HG02623 (cell line): ENCODE measurements at regions not wholly inside any gene's neighbourhood (a gene's known extent, or its start where the extent isn't known, plus 50 kb on each side); places are given as distances from the start of the nearest gene placed in this dataset.
"Not testable (repeated sequence)": the region's sequence is repeated elsewhere in the genome, so short reads cannot be mapped to it uniquely, and the experiment has no call there.

Source experiments
- ATAC-seq: cut with Tn5 transposase; IDR thresholded peaks from one replicate; pipeline ENCODE4 v1.9.1; 2021; ENCODE audit warnings: moderate library complexity; ENCODE audit not compliant: unreplicated experiment

DNA sequence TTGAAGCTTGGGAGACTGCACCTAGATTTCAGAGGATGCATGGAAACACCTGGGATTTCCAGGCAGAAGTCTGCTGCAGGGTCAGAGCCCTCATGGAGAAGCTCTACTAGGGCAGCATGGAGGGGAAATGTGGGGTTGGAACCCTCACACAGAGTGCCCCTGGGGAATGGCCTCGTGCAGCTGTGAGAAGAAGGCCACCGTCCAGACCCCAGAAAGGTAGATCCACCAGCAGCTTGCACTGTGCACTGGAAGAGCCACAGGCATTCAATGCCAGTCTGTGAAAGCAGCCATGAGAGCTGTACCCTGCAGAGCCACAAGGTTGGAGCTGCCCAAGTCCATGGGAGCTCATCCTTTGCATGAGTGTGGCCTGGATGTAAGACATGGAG is 285.3 kb upstream of the FAM174A start:
- no peak for ATAC-seq

DNA sequence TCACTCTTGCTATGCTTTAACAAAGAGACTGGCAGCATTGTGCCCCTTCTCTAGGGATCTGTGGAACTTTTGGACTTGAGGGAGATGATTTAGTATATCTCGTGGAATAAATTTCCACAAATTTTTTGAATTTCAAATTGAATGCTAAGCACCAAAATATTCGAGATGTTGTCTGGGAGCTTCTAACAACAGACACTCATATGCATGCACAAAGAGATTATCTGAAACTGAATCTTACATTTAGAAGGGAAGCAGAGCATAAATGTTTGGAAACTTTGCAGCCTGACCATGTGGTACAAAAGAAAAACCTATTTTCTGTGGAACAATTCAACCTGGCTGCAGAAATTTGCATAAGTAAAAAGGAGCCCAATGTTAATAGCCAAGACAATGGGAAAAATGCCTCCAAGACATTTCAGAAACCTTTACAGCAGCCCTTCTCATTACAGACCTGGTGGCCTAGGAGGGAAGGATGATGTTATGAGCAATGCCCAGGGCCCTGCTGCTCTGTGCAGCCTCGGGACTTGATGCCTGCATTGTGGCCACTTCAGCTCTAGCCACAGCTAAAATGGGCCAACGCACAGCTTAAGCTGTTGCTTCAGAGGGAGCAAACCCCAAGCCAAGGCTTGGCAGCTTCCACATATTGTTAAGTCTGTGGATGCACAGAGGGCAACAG is 285.8 kb upstream of the FAM174A start:
- no peak for ATAC-seq

DNA sequence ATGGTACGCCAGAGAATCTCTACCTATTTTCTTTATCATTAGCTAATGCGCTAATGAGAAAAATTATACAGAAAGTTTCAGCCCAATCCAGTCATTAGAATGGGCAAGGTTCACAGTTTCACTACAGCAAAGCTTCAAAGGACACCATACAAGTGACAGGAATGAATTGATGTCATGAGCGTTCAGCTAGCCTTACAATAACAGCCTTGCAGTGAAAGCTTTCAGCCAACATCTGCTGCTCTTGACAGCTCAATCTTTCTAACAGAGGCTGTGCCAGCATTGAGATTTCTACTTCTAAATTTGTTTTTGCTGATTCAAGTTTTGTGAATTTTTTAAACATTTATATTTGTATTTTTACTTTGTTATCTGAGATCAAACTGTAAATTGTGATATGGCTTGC is 302.4 kb upstream of the FAM174A start:
- ATAC-seq, result no peak

DNA sequence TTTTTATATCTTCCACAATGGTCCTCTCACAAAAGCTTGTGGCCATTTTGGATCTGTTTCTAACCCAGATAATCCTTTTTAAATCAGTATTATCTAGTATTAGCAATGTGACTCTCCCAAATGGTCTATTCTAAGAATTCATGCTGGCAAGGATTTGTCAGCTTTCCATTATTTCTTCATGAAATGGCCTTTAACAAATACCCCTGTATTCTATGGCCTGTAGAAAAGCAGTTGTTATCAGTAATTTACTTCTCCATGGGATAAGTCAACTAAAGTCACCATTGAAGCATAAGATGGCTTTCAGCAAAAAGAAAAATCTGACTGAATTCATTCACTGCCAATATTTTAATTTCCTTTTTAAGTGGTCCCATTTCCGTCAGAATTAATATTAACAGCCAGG is 346.4 kb upstream of the FAM174A start:
- ATAC-seq, result no peak

DNA sequence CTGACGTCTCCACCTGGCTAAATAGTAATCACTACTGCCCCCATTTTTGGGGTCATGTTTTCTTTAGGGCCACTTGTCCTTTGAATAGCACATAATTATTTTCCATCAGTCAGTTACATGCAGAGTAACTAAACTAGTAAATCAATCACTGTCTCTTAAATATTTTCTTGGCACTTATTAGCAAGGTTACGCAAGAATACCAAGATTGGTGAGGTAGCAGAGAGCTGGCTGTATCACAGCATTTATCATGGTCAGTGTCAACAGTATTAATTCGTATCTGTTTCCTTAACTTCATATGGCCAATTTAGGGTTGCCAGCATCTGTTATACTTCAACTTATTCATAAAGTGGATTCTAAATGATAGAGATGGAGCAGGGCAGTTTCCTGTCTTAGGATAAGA is 346.8 kb upstream of the FAM174A start:
- no peak for ATAC-seq

DNA sequence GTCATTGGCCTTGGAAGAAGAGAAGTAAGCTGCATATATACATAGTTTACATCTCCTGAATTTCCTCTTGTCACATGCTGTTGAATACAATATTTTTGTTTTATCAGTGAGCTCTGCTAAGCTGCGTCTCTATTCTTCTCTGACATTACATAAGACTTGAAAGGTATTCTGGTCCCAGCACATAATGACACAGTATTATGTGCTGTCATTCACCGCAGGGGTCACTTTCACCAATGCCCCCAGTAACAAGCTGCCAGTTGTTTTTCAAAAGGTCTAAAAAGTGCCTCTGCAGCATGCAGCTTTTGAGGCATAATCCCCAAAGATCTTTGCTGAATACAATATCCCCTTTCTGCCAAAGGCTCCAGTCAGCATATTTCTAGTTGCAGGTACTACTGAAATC is 349.0 kb upstream of the FAM174A start:
- ATAC-seq, result no peak

DNA sequence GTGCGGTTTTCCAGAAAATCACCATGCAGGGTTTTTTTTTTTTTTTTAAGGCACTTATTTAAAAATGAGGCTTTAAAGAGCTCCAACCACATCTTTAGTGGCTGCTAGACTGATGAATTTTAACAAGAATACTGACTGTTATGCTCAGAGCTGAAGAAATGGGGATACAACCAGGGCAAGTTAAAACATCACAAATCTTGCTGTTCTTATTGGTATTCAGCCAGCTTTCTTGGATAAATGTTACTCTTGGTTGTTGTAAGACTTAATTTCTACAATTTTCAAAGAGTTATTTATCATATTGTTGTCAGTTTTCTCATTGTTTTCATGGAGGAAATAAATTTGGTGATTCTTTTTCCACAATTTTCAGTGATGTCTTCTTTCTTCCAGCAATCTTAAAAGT is 352.8 kb upstream of the FAM174A start:
- ATAC-seq, result no peak

DNA sequence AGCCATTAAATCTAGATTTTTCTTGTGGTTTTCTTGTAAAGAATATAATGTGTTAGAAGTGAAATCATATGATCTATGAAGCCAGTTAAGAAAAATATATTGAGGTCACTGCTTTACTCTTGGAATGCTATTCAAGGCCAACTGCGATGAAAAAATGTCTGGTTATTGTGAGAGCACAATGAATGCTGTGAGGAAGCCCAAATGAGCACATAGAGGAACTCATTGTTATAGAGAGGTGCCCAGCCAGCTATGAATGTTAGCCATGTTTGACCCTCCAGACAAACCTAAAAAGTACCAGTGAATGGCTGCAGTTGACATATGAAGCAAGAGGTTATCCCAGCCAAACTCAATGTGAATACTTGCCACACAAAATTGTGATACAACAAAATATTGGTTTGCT is 359.8 kb upstream of the FAM174A start:
- no peak for ATAC-seq

DNA sequence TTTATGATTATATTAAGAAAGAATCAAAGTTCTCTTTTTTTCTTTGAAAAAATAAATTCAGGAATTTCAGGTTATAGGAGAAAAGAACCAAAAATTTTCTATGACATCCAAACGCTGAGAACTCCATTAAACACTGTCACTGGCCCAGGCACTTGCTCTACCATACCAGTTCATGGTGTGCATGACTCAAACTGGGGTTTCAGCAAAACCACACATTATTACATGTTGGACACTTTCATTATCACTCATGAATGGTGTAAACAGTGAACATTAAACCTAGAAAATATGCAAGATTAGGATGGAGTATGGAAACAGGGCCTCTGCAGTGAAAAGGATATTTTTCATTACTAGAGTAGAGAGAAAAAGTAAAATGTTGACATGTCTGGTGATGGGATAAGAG is 369.9 kb upstream of the FAM174A start:
- peak; percentile 100 for ATAC-seq

DNA sequence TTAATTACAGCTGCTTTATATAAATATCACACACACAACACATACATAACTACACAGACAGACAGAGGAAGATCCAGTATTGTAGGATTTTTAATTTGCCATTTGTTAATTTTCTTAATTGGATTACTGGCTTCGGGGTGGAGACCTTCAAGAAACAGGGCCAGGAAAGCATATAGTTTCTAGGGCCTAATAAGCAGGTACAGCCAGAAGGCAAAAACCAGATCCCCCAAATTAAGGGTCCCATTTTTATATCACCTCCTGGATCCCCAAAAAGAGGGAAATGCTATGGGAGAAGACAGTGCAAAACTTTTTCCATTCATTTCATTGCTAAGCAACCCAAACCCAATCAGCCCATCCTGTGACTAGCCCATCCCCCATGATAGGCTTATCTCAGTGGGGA is 373.3 kb upstream of the FAM174A start:
- no peak for ATAC-seq

DNA sequence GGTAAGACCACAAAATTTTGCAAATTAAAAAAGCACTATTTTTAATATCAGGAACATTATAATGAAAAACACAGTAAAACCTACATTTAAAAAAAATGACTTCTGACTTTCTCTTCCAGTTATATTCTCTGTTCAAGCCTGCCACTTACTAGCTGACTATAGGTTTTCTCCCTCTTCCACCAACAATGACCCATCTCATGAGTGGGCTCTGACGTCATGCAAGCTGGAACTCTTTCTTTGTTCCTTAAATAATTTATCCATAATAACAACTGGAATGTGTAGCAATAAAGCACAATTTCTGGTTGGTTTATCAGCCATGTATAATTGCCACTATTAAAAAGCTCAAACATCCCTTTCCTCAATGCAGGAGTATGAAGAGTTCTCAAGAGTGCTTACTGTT is 378.1 kb upstream of the FAM174A start:
- no peak for ATAC-seq

DNA sequence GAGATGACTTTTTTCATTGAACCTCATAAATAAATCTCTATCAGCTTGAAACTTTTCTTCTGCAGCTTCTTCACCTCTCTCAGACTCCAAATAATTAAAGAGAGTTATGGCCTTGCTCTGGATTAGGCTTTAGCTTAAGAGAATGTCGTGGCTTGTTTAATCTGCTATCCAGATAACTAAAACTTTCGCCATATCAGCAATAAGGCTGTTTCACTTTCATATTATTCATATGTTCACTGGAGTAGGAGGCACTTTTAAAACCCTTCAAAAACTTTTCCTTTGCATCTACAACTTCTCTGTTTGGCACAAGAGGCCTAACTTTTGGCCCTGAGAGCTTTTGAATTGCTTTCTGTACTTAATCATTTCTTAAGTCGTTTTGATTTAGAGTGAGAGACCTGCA is 386.9 kb upstream of the FAM174A start:
- ATAC-seq, result no peak

DNA sequence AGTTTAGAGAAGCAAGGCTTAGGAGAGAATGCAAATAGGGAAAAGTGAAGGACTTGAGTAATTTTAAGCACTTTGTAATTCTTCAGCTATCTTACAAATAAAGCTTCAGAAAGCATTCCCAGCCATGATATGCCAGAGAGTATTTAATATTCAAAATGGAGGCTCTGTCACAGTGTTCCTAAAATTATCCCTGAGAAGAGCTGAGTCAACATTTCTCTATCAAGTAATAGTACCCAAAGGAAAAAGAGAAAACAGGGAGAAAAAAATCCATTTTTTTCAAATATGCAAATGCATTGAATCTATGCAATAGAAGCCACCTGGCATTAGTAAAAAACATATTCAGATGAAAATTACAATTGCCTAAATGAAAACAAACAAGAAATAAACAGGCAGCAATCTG is 392.6 kb upstream of the FAM174A start:
- no peak for ATAC-seq

DNA sequence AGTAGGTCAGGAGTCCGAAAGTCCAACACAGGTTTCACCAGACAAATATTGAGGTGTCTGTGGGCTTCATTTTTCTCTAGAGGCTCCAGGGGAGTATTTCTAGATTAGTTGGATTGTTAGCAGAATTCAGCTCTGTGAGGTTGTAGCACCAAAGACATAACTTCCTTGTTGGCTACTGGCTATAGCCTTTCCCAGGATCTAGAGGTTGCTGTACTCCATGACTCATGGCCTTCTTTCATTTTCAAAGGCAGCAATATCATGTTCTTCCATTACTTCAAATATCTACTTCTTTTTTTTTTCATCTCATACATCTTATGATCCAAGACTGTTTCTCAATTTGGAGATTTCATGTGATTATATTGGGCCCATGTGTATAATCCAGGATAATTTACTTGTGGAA is 404.0 kb upstream of the FAM174A start:
- ATAC-seq, result no peak

DNA sequence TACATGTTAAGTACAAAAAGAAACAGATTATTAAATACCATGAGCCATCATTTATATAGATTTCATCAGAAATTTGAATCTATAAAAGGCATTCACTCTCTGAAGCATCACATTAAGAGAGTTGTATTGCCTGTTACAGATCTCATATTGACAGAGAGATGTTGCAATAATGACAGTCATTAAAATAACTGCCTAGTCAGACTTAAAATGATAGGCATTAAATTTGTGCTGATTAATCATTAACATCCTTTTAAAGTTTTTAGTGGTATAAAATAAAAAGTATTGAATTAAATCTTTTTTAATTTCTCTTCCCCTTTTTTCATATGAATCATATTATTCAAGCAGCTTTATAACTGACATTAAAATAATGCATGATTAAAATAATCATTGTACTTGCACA is 404.9 kb upstream of the FAM174A start:
- ATAC-seq, result no peak

DNA sequence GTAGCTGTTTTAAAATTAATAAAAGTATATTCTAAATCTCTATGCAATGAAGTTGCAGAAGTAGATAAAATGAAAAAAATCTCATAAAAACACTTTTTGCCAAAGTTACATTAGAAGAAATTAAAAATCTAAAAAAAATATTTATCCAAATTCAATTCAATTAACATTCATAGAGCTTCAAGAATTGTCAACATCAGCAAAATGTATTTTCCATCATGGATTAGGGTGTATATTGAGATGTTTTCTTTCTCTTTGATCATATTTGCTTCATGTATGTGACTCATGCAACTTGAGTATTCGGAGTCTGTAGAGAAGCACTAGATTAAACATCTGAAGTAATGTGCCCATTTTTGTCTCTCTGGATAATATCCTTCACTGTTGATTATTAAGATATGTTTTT is 415.3 kb upstream of the FAM174A start:
- ATAC-seq, result no peak

DNA sequence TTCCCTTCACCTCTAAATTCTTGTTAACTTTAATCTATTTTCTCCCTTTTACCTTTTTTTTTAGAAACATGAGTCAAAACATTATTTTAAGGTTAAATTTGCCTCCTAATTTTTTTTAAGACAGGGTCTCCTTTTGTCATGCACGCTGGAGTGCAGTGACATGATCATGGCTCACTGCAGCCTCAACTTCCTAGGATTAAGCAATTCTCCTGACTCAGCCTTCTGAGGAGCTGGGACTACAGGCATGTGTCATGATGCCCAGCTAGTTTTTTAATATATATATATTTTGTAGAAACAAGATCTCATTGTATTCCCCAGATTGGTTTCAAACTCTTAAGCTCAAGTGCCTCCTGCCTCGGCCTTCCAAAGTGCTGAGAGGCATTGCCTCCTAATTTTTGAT is 424.7 kb upstream of the FAM174A start:
- no peak for ATAC-seq

DNA sequence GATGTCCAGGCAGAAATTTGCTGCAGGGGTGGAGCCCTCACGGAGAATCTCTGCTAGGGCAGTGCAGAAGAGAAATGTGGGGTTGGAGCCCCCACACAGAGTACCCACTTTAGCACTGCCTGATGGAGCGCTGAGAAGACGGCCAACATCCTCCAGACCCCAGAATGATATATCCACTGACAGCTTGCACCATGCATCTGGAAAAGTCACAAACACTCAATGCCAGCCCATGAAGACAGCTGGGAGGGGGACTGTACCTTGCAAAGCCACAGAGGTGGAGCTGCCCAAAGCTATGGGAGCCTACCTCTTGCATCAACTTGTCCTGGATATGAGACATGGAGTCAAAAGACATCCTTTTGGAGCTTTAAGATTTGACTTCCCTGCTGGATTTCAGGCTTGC is 426.3 kb upstream of the FAM174A start:
- no peak for ATAC-seq

DNA sequence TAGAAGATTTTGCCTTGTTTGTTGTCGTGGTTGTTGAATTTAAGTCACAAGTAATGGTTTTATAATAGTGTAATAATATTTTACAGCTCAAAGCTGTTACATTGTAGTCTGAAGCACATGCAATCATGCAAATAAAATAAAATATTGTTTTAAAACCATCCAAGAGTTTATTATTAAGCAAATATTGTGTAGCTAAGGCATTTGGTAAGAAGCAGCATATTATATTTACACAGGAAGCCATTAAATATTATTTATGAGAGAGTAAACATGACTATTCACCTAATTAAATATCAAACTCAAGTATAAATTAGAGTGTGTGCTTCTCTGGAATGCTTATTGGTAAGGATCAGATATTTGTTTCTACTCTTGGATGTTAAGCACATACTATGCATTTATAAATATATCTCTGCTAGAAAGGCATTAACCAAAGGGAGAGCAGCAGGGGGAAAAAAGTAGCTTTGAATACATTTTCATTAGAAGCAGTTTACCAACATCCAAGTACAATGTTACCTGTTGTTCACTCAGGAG is 431.5 kb upstream of the FAM174A start:
- ATAC-seq, result not testable (repeated sequence)

DNA sequence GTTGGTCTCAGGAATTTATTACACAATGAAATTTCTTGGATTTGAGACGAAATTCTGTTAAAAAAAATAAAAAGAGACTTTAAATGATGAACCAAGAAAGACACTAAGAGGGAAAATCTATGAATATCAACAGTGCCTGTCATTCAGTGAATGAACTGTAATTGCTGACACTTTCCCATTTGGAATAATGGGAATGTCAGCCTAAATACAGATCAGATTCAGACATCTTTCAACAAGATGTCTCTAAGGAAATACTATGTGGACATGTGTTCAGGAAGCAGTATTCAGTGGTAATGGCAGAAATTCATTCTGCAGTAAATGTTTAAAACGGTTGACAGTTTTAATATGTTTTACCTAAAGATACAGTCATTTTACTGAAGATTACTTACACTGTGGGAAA is 433.7 kb upstream of the FAM174A start:
- ATAC-seq, result not testable (repeated sequence)

DNA sequence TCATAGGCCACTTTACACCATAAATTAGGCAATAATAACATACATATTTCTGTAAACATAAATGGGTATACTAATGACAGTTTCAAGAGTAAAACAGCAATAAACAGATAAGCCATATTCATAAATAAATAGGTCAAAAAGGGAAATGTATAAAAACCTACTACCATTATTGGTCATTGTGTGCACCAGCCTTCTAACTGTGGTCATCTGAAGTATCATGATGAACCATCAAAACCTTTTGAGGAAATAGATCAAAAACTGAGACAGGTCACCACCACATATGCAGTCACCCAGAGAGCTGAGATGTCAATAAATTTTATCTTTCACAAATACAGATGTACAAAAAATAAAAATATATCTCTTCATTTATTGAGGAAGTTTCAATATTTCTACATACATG is 438.8 kb upstream of the FAM174A start:
- not testable (repeated sequence) for ATAC-seq

DNA sequence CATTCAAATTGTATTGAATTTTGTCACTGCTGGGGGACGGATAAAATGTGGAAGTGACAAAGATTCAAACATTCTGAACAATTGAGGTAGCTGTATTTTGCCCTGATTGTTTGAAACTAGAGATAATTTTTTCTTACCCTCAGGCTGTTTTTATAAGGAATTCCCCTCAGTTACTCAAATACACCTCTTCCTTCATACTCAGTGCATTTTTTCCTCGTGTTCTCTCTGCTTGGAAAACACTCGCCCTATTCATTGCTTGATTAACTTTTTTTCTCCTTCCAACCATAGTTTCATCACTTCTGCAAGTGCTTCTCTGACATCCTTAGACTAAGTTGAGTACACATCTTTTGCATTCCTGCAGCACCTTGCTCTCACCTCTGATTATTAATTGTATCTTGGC is 454.5 kb upstream of the FAM174A start:
- not testable (repeated sequence) for ATAC-seq

DNA sequence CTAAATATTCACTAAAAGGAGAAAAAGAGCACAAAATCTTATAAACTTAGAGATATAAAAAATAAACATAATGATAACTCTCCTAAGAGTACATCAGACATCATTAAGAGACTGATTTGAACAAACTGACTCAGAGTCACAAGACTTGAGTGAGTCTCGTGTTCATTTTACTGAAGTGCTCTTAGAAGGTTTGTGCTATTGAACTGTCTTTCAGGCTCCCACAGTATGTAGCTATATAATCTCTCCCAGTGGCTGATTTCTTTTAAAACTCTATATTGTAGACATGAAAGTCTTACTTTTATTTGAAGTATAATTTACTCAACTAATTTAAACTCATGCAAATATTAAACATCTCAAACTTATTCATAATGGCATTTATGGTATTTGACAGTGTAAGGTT is 456.0 kb upstream of the FAM174A start:
- ATAC-seq, result not testable (repeated sequence)
